Erythroblast (primary cell): ENCODE measurements at regions not wholly inside any gene's neighbourhood (a gene's known extent, or its start where the extent isn't known, plus 50 kb on each side); places are given as distances from the start of the nearest gene placed in this dataset.

ENCODE experiments used
- GATA1 ChIP-seq: IDR thresholded peaks from 2 replicates; pipeline ENCODE4 v1.6.1; 2011; ENCODE audit warnings: low read depth, mild to moderate bottlenecking, control low read depth, low read length, moderate library complexity
- POLR2A ChIP-seq: IDR thresholded peaks from 2 replicates; pipeline ENCODE4 v1.6.1; 2011; ENCODE audit warnings: mild to moderate bottlenecking, low read length

DNA sequence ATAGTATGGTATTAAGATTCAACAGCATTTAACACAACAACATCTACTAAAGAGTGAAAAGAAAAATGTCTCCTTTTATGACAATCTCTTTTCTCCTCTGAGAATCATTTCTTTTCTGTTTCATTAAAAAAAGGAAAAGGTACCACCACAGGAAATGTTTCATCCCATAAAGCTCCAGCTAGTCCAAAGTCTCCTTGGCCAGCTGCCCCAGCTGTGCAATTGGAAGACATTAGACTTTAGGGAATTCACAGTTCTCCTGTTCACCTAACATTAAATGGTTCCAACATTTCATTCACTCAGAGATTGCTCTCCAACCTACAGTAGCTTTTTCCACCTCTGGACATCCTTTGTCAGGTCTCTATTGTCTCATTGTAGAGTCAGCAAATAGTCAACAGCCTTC, 78.7 kb upstream of the YPEL5 start:
- TF ChIP-seq POLR2A (no peak), GATA1 (no peak)
